Calu3 (cell line): ENCODE measurements at regions not wholly inside any gene's neighbourhood (a gene's known extent, or its start where the extent isn't known, plus 50 kb on each side); places are given as distances from the start of the nearest gene placed in this dataset.

ENCODE experiments used
- BruUV-seq: library from RNA; stranded (reverse); fragments of 400-500 nt; replicated peaks from 2 replicates; lab custom pipeline; 2021; lab: Mats Ljungman, UMichigan
- CTCF ChIA-PET: fragments of 300-600 bp; sonication (Branson Sonifier 250); formaldehyde crosslinking; loops from one replicate; lab custom pipeline; 2022; ENCODE audit warnings: antibody characterized with exemption; lab: Charles Lee
- DNase-seq: peaks from one replicate; pipeline ENCODE4 v3.0.0; 2022
- H3K27ac Mint-ChIP-seq: one replicate; pipeline ENCODE4 v1.8.0; 2022; ENCODE audit warnings: mixed read lengths; ENCODE audit not compliant: unreplicated experiment
- H3K27me3 Mint-ChIP-seq: one replicate; pipeline ENCODE4 v1.8.0; 2022; ENCODE audit warnings: mixed read lengths; ENCODE audit not compliant: unreplicated experiment
- H3K36me3 Mint-ChIP-seq: one replicate; pipeline ENCODE4 v1.8.0; 2022; ENCODE audit warnings: mild to moderate bottlenecking, moderate library complexity, mixed read lengths; ENCODE audit not compliant: insufficient read depth, unreplicated experiment
- H3K4me1 Mint-ChIP-seq: one replicate; pipeline ENCODE4 v1.8.0; 2022; ENCODE audit warnings: mild to moderate bottlenecking, low read depth, mixed read lengths; ENCODE audit not compliant: unreplicated experiment
- H3K4me3 Mint-ChIP-seq: one replicate; pipeline ENCODE4 v1.8.0; 2022; ENCODE audit warnings: mild to moderate bottlenecking, low read depth, moderate library complexity, mixed read lengths; ENCODE audit not compliant: unreplicated experiment
- H3K9me3 Mint-ChIP-seq: one replicate; pipeline ENCODE4 v1.8.0; 2022; ENCODE audit warnings: low read depth, mixed read lengths; ENCODE audit not compliant: unreplicated experiment
- intact Hi-C: fragments of 100-400 bp; cut with micrococcal nuclease; formaldehyde crosslinking; loops from one replicate; pipeline ENCODE4 v1.10.0; 2022; ENCODE audit not compliant: unreplicated experiment
- TF ChIP-seq, protein P1 (sequence below): fragments of 200-600 bp; IDR thresholded peaks from one replicate; pipeline ENCODE4 v1.8.0; 2022; ENCODE audit warnings: antibody characterized with exemption; ENCODE audit not compliant: unreplicated experiment

GRCh38 chr4:153090670-153091385 lies 113.4 kb upstream of the TRIM2 start:
- Mint-ChIP-seq H3K27me3 (no peaks in the 10 kb centered on the region), H3K4me1 (no peaks in the 10 kb centered on the region), H3K27ac (no peak overlapping the region), H3K36me3 (no peaks in the 10 kb centered on the region), H3K9me3 (no peaks in the 10 kb centered on the region), H3K4me3 (no peak overlapping the region)
- BruUV-seq, result no TSS peak
- no peak for DNase-seq
- intact Hi-C loops, result no loop called here
- CTCF ChIA-PET, result no interaction called here
- TF ChIP-seq, protein P1, sequence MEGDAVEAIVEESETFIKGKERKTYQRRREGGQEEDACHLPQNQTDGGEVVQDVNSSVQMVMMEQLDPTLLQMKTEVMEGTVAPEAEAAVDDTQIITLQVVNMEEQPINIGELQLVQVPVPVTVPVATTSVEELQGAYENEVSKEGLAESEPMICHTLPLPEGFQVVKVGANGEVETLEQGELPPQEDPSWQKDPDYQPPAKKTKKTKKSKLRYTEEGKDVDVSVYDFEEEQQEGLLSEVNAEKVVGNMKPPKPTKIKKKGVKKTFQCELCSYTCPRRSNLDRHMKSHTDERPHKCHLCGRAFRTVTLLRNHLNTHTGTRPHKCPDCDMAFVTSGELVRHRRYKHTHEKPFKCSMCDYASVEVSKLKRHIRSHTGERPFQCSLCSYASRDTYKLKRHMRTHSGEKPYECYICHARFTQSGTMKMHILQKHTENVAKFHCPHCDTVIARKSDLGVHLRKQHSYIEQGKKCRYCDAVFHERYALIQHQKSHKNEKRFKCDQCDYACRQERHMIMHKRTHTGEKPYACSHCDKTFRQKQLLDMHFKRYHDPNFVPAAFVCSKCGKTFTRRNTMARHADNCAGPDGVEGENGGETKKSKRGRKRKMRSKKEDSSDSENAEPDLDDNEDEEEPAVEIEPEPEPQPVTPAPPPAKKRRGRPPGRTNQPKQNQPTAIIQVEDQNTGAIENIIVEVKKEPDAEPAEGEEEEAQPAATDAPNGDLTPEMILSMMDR, result no peak

DNA sequence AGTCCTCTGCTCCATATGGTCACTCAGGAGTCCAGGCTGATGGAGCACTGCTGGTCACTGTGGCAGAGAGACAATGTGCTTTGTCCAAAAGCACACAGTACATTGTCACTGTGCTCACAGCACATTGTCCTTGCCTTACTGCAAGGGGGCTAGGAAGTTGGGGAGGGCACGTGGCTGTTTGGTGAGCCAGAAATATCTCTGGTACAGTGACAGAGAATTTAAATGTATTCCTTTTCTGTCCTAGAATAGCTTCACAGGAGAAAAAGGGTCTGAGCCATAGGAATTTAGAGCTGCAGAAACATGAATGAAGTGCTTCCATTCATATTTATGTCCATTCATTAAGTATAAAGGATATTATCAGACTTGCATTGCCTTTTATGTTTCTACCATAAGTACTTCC lies 110.8 kb upstream of the TRIM2 start:
- Mint-ChIP-seq H3K27ac (no peak overlapping the region), H3K36me3 (no peaks in the 10 kb centered on the region), H3K4me3 (no peak overlapping the region), H3K9me3 (no peaks in the 10 kb centered on the region), H3K27me3 (no peaks in the 10 kb centered on the region), H3K4me1 (no peaks in the 10 kb centered on the region)
- CTCF ChIA-PET, result no interaction called here
- no peak for DNase-seq
- BruUV-seq, result no TSS peak
- TF ChIP-seq, protein P1, result no peak
- intact Hi-C loops, result no loop called here

DNA sequence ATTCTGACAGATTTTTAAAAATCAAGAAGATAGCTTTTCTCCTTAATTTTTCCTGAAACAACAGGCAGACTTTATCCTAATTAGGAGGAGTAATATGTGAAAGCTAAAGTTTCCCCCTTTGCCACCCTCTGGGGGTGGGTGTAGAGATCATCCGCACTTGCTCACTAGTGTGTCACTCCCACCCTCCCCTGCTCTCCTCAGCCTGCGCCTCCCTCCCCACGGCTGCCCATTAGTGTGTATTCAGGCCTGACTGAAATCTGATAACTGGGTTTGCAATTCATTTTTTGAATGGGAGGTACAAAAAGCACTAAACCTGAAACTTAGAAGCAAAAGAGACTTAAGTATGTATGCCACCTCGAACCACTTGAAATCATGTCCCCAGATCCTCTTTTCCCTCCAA lies 110.4 kb upstream of the TRIM2 start:
- no peak for DNase-seq
- no peaks in the 10 kb centered on the region for H3K4me1 Mint-ChIP-seq
- TF ChIP-seq, protein P1, result no peak
- intact Hi-C loops, result no loop called here
- H3K9me3 Mint-ChIP-seq, result no peaks in the 10 kb centered on the region
- no peak overlapping the region for H3K27ac Mint-ChIP-seq
- CTCF ChIA-PET, result no interaction called here
- H3K27me3 Mint-ChIP-seq, result no peaks in the 10 kb centered on the region
- no peak overlapping the region for H3K4me3 Mint-ChIP-seq
- BruUV-seq, result no TSS peak
- no peaks in the 10 kb centered on the region for H3K36me3 Mint-ChIP-seq

- no peaks in the 10 kb centered on the region for H3K27me3 Mint-ChIP-seq
- no peaks in the 10 kb centered on the region for H3K9me3 Mint-ChIP-seq
- no peak overlapping the region for H3K27ac Mint-ChIP-seq
- intact Hi-C loops, result no loop called here
- TF ChIP-seq, protein P1, result no peak
- H3K4me1 Mint-ChIP-seq, result no peaks in the 10 kb centered on the region
- no peaks in the 10 kb centered on the region for H3K36me3 Mint-ChIP-seq
- CTCF ChIA-PET, result no interaction called here
- H3K4me3 Mint-ChIP-seq, result no peak overlapping the region
- no peak for DNase-seq
- BruUV-seq, result no TSS peak
Measured at GRCh38 chr4:153094435-153094834, 109.8 kb upstream of the TRIM2 start.
